Colonic mucosa (tissue), 4 donors: ENCODE measurements at regions not wholly inside any gene's neighbourhood (a gene's known extent, or its start where the extent isn't known, plus 50 kb on each side); places are given as distances from the start of the nearest gene placed in this dataset.

ENCODE experiments used
- DNase-seq: peaks from one replicate; pipeline ENCODE4 v3.0.0-alpha.2; 2020
- H3K27ac ChIP-seq: fragments of 200-600 bp; one replicate; pipeline ENCODE4 v1.8.0; 2021
- H3K27me3 ChIP-seq: fragments of 200-600 bp; one replicate; pipeline ENCODE4 v1.8.0; 2021
- H3K36me3 ChIP-seq: fragments of 200-600 bp; one replicate; pipeline ENCODE4 v1.8.0; 2021
- H3K4me1 ChIP-seq: fragments of 200-600 bp; one replicate; pipeline ENCODE4 v1.8.0; 2021; ENCODE audit warnings: mild to moderate bottlenecking
- H3K4me3 ChIP-seq: fragments of 200-600 bp; one replicate; pipeline ENCODE4 v1.8.0; 2021
- H3K9ac ChIP-seq, 2 donors: one replicate each; pipeline ENCODE4 v1.7.0; 2013; ENCODE audit warnings: control low read depth in 2 of 2, low read depth in 2 of 2, low read length in 2 of 2
- H3K9me3 ChIP-seq: fragments of 200-600 bp; one replicate; pipeline ENCODE4 v1.8.0; 2021
- CTCF ChIP-seq: fragments of 200-600 bp; IDR thresholded peaks from one replicate; pipeline ENCODE4 v1.8.0; 2022; ENCODE audit warnings: antibody characterized with exemption, mild to moderate bottlenecking
- intact Hi-C: fragments of 100-400 bp; cut with DNase I; formaldehyde crosslinking; loops from one replicate; pipeline ENCODE4 v1.14.1; 2022
- donor health status: healthy.
- donor health status: DM: no; HTN: no; CAD: no.
- donor health status: DM: no; HTN: no; CAD: no.

- Histone ChIP-seq H3K4me1 (no peaks in the 10 kb centered on the region), H3K27me3 (no peaks in the 10 kb centered on the region), H3K9ac (no peak overlapping the region), H3K36me3 (no peaks in the 10 kb centered on the region), H3K4me3 (no peak overlapping the region), H3K27ac (no peak overlapping the region), H3K9me3 (no peaks in the 10 kb centered on the region)
- intact Hi-C loops: no loop called here
- no peak for TF ChIP-seq CTCF
- no peak for DNase-seq
Measured at GRCh38 chr6:90993770-90994169, 406.9 kb upstream of the MAP3K7 start.

GRCh38 chr6:90989763-90990162, 402.9 kb upstream of the MAP3K7 start:
- intact Hi-C loops: no loop called here
- Histone ChIP-seq H3K4me3 (no peak overlapping the region), H3K36me3 (no peaks in the 10 kb centered on the region)

GRCh38 chr6:90984066-90984465, 397.2 kb upstream of the MAP3K7 start:
- Histone ChIP-seq H3K27ac (no peak overlapping the region), H3K4me1 (no peaks in the 10 kb centered on the region), H3K9ac (no peak overlapping the region), H3K4me3 (no peak overlapping the region), H3K27me3 (no peaks in the 10 kb centered on the region), H3K9me3 (no peaks in the 10 kb centered on the region), H3K36me3 (no peaks in the 10 kb centered on the region)
- no peak for TF ChIP-seq CTCF
- DNase-seq: no peak
- intact Hi-C loops: no loop called here

More at GRCh38 chr6:90989763-90990162, 402.9 kb upstream of the MAP3K7 start:
- Histone ChIP-seq H3K4me1 (no peaks in the 10 kb centered on the region), H3K27me3 (no peaks in the 10 kb centered on the region), H3K27ac (no peak overlapping the region), H3K9me3 (no peaks in the 10 kb centered on the region), H3K9ac (no peak overlapping the region)
- TF ChIP-seq CTCF: no peak
- DNase-seq: no peak

GRCh38 chr6:90983462-90983861, 396.6 kb upstream of the MAP3K7 start:
- no peak for DNase-seq
- Histone ChIP-seq H3K27me3 (no peaks in the 10 kb centered on the region), H3K9ac (no peak overlapping the region), H3K9me3 (no peaks in the 10 kb centered on the region), H3K4me3 (no peak overlapping the region), H3K4me1 (no peaks in the 10 kb centered on the region), H3K27ac (no peak overlapping the region), H3K36me3 (no peaks in the 10 kb centered on the region)
- intact Hi-C loops: no loop called here
- no peak for TF ChIP-seq CTCF

GRCh38 chr6:90982581-90982980, 395.7 kb upstream of the MAP3K7 start:
- Histone ChIP-seq H3K27me3 (no peaks in the 10 kb centered on the region), H3K4me3 (no peak overlapping the region), H3K9me3 (no peaks in the 10 kb centered on the region), H3K27ac (no peak overlapping the region), H3K36me3 (no peaks in the 10 kb centered on the region), H3K4me1 (no peaks in the 10 kb centered on the region), H3K9ac (no peak overlapping the region)
- no peak for TF ChIP-seq CTCF
- no peak for DNase-seq
- intact Hi-C loops: no loop called here

GRCh38 chr6:90982051-90982450, 395.2 kb upstream of the MAP3K7 start:
- H3K4me3 ChIP-seq: no peak overlapping the region
- no peaks in the 10 kb centered on the region for H3K36me3 ChIP-seq
- no peak for TF ChIP-seq CTCF
- no peak overlapping the region for H3K9ac ChIP-seq
- H3K9me3 ChIP-seq: no peaks in the 10 kb centered on the region
- no peaks in the 10 kb centered on the region for H3K27me3 ChIP-seq
- H3K4me1 ChIP-seq: no peaks in the 10 kb centered on the region
- no peak overlapping the region for H3K27ac ChIP-seq
- intact Hi-C loops: no loop called here
- no peak for DNase-seq
